NT2/D1 (cell line): ENCODE measurements at regions not wholly inside any gene's neighbourhood (a gene's known extent, or its start where the extent isn't known, plus 50 kb on each side); places are given as distances from the start of the nearest gene placed in this dataset.

Experiments
- DNase-seq: peaks from one replicate; pipeline ENCODE4 v3.0.0-alpha.2; 2011; ENCODE audit warnings: low read depth, low spot score
- H3K27me3 ChIP-seq: 2 replicates; pipeline ENCODE4 v1.6.0; 2011; ENCODE audit warnings: mild to moderate bottlenecking; ENCODE audit not compliant: insufficient read length, insufficient read depth
- H3K36me3 ChIP-seq: 2 replicates; pipeline ENCODE4 v1.6.1; 2011; ENCODE audit warnings: mild to moderate bottlenecking, low read length, mixed read lengths; ENCODE audit not compliant: insufficient read depth, insufficient read length
- H3K4me1 ChIP-seq: 2 replicates; pipeline ENCODE4 v1.5.1; 2011; ENCODE audit not compliant: insufficient read depth, insufficient read length
- H3K4me3 ChIP-seq: 2 replicates; pipeline ENCODE4 v1.5.1; 2011; ENCODE audit warnings: low read depth; ENCODE audit not compliant: insufficient read length
- H3K9ac ChIP-seq: 2 replicates; pipeline ENCODE4 v1.6.0; 2011; ENCODE audit warnings: low read depth; ENCODE audit not compliant: insufficient read length
- H3K9me3 ChIP-seq: 2 replicates; pipeline ENCODE4 v1.5.1; 2011; ENCODE audit warnings: mild to moderate bottlenecking, low read length; ENCODE audit not compliant: insufficient read depth
- SUZ12 ChIP-seq: IDR thresholded peaks from 2 replicates; pipeline ENCODE4 v1.6.1; 2011; ENCODE audit not compliant: insufficient read length, insufficient read depth; ENCODE audit errors: extremely low read depth
- YY1 ChIP-seq: IDR thresholded peaks from 2 replicates; pipeline ENCODE4 v1.6.1; 2011; ENCODE audit not compliant: insufficient read length, insufficient read depth
- ZNF274 ChIP-seq: IDR thresholded peaks from 2 replicates; pipeline ENCODE4 v1.6.1; 2011; ENCODE audit warnings: mild to moderate bottlenecking, low read depth, low read length

DNA sequence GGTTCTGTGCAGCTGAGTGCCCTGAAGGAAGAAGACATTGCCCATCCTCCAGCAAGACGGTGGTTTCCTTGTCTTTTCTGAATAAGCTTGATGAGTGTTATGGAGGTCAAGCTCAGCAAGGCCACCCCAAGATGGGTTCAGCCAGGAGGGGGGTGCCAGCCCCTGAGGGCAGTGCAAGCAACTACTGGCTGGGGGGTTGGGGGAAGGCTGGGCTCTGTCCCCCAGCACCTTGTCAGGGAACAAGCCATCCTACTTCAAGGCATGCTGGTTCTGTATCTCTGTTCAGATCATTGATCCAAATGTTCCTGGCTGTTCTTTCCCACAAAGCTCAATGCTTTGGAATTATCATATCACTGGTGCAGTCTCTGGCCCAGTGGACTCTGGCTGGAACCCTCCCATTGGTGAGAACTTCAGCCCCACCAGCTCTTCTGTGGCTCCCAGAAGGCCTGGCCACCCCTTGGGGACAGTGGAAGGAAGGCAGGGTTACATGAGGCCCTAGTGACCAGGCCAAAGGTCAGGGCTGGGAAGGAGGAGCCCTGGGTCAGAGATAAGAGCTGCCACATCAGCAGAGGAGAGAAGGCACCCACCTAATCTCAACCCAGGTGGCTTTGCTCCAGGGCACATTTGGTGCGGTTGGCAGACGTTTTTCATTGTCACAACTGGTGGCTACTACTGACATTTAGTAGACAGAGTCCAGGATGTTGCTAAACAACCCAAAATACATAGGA lies 280.2 kb downstream of the IRX2 start:
- no peak for DNase-seq
- H3K9me3 ChIP-seq, result peaks cover 5% of the 10 kb centered on the region; the same call in 1 of the 2 replicates
- H3K4me1 ChIP-seq, result no peaks in the 10 kb centered on the region
- H3K27me3 ChIP-seq, result no peaks in the 10 kb centered on the region
- TF ChIP-seq YY1 (no peak), SUZ12 (no peak), ZNF274 (no peak)
- H3K36me3 ChIP-seq, result no peaks in the 10 kb centered on the region
- no peak overlapping the region for H3K4me3 ChIP-seq
- H3K9ac ChIP-seq, result no peak overlapping the region

GRCh38 chr5:2466966-2467365 lies 284.5 kb downstream of the IRX2 start:
- H3K27me3 ChIP-seq, result no peaks in the 10 kb centered on the region
- no peaks in the 10 kb centered on the region for H3K36me3 ChIP-seq
- no peak overlapping the region for H3K9ac ChIP-seq
- TF ChIP-seq SUZ12, result no peak
- no peak for TF ChIP-seq YY1
- no peak for TF ChIP-seq ZNF274
- no peak for DNase-seq
- peaks cover 5% of the 10 kb centered on the region; the same call in 1 of the 2 replicates for H3K9me3 ChIP-seq
- H3K4me1 ChIP-seq, result no peaks in the 10 kb centered on the region
- H3K4me3 ChIP-seq, result no peak overlapping the region

- no peak for DNase-seq
- Histone ChIP-seq H3K9me3 (no peaks in the 10 kb centered on the region), H3K4me3 (no peak overlapping the region), H3K9ac (no peak overlapping the region), H3K27me3 (no peaks in the 10 kb centered on the region), H3K4me1 (no peaks in the 10 kb centered on the region), H3K36me3 (no peaks in the 10 kb centered on the region)
- TF ChIP-seq ZNF274 (no peak), SUZ12 (no peak), YY1 (no peak)
Measured at GRCh38 chr5:2465383-2465782, 286.1 kb downstream of the IRX2 start.

GRCh38 chr5:2464141-2464540 lies 287.3 kb downstream of the IRX2 start:
- Histone ChIP-seq H3K9ac (no peak overlapping the region), H3K4me1 (no peaks in the 10 kb centered on the region), H3K9me3 (no peaks in the 10 kb centered on the region), H3K4me3 (no peak overlapping the region), H3K36me3 (no peaks in the 10 kb centered on the region), H3K27me3 (no peaks in the 10 kb centered on the region)
- TF ChIP-seq ZNF274 (no peak), SUZ12 (no peak), YY1 (no peak)
- DNase-seq, result no peak

DNA sequence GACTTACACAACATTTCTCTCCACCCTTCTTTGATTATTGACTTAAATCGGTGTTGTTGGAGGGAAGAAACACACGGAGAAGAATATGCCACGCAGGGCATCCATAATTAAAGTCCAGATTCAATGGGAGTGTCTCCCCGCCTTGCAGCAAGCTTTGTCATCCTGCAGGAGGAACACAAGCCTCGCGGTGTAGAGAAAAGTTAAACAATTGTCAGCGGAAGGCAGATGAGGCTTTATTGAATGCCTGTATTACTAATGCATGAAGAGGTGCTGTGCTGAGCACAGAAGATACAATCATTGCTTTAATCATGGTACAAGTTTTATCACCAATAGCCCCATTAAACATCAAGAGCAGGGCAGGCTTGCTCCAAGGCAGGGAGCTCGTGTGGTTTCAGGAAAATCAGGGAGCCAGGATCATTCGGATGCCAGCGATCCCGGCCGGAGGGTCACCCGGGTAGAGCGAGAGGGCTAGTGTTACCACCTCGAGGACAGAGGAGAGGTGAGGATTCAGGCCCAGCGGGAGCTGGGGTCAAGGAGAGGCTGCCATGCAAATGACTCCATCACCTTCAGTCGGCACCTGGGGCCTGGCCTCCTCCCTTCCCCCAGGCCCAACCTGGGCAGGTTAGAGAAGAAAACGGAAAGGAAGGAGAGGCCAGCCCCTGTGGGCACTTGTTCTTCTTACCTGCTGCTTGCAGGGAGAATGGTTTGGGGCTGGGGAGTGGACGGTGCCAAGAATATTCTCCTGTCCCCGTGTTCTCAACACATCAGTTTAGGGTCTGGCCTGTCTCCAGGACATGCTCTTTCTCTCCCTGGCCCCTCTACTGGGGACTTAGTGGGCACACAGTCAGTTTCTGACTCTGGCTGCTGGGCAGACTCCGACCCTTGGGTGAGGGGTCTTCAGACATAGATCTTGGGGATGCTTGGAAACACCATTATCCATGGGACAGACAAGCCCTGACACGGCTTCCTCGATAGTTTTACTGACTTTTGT lies 289.5 kb downstream of the IRX2 start:
- H3K4me3 ChIP-seq, result no peak overlapping the region
- no peak for DNase-seq
- no peaks in the 10 kb centered on the region for H3K27me3 ChIP-seq
- no peaks in the 10 kb centered on the region for H3K4me1 ChIP-seq
- H3K9ac ChIP-seq, result no peak overlapping the region
- H3K36me3 ChIP-seq, result no peaks in the 10 kb centered on the region
- no peaks in the 10 kb centered on the region for H3K9me3 ChIP-seq
- TF ChIP-seq ZNF274, result no peak
- TF ChIP-seq SUZ12, result no peak
- TF ChIP-seq YY1, result no peak

DNA sequence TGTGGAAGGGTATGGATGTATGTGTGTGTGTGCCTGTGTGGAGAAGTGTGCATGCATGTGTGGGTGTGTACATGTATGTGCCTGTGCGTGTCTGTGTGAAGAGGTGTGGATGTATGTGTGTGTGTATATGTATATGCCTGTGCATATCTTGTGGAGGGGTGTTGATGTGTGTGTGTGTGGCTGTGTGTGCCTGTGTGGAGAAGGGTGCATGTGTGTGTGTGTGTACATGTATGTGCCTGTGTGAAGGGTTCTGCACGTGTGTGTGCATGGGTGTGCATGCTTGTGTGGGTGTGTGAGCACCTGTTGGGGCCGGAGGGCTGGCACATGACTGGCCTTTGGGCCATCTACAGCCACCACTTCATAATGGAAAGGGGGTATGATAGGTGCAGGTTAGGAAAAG lies 291.4 kb downstream of the IRX2 start:
- Histone ChIP-seq H3K4me1 (no peaks in the 10 kb centered on the region), H3K9ac (no peak overlapping the region), H3K36me3 (no peaks in the 10 kb centered on the region), H3K27me3 (no peaks in the 10 kb centered on the region), H3K4me3 (no peak overlapping the region), H3K9me3 (no peaks in the 10 kb centered on the region)
- no peak for DNase-seq
- TF ChIP-seq YY1 (no peak), SUZ12 (no peak), ZNF274 (no peak)

- no peaks in the 10 kb centered on the region for H3K4me1 ChIP-seq
- H3K27me3 ChIP-seq, result no peaks in the 10 kb centered on the region
- no peak for TF ChIP-seq YY1
- no peak for TF ChIP-seq SUZ12
- no peak for TF ChIP-seq ZNF274
Measured at GRCh38 chr5:2459251-2459650, 292.2 kb downstream of the IRX2 start.

More at GRCh38 chr5:2459251-2459650, 292.2 kb downstream of the IRX2 start:
- Histone ChIP-seq H3K9me3 (no peaks in the 10 kb centered on the region), H3K36me3 (no peaks in the 10 kb centered on the region), H3K9ac (no peak overlapping the region), H3K4me3 (no peak overlapping the region)
- no peak for DNase-seq
